K562 (cell line): ENCODE measurements at regions not wholly inside any gene's neighbourhood (a gene's known extent, or its start where the extent isn't known, plus 50 kb on each side); places are given as distances from the start of the nearest gene placed in this dataset.
A peak's percentile ranks its signal among the peaks of the same experiment; 100 is the strongest.

Source experiments
- ATAC-seq: fragments of 200-7000 bp; cut with Tn5 transposase; 3 replicates; pipeline ENCODE4 v1.9.1; 2020; ENCODE audit warnings: moderate library complexity
- BruUV-seq: library from RNA; stranded (reverse); fragments of 400-500 nt; replicated peaks from 2 replicates; lab custom pipeline; 2021; lab: Mats Ljungman, UMichigan
- CTCF ChIA-PET: fragments of 300-600 bp; formaldehyde crosslinking; extraction: SDS; loops from one replicate; lab custom pipeline; 2021; ENCODE audit warnings: low intra/inter-chr PET ratio; lab: Yijun Ruan, JAX
- POLR2A ChIA-PET: fragments of 300-600, 350-650 bp; sonication (Branson Sonifier 250); formaldehyde crosslinking; extraction: SDS; loops from one replicate; lab custom pipeline; 2021; ENCODE audit warnings: antibody characterized with exemption, inconsistent platforms; lab: Yijun Ruan, JAX
- DNase-seq, 4 experiments: peaks; one replicate each; pipeline versions ENCODE4 v3.0.0 to v3.0.0-alpha.2; 2011 to 2018; ENCODE audit warnings: low spot score in 3 of 4, mixed read lengths in 3 of 4; ENCODE audit errors: extremely low read depth in 1 of 4
- FAIRE-seq: peaks from 2 replicates; lab custom pipeline; 2011; peaks lifted over from hg19 to GRCh38; lab: Jason Lieb, UNC
- H2AFZ ChIP-seq: 2 replicates; pipeline ENCODE4 v1.6.0; 2011; ENCODE audit warnings: low read depth, low read length, control low read depth, inconsistent platforms
- H3K27ac ChIP-seq: fragments of 200-600 bp; 3 replicates; pipeline ENCODE4 v1.8.0; 2011; ENCODE audit warnings: low read depth, mild to moderate bottlenecking, control low read depth, inconsistent platforms, low read length, moderate library complexity, mixed read lengths; ENCODE audit errors: extremely low read depth
- H3K27me3 ChIP-seq, 2 experiments: fragments of 300-600 bp in 1 of 2; 2 replicates in 1 of 2; 3 replicates in 1 of 2; pipeline versions ENCODE4 v1.6.0 to v1.8.0; 2011; ENCODE audit warnings: inconsistent platforms in 2 of 2, low read length in 2 of 2, mild to moderate bottlenecking in 1 of 2, mixed read lengths in 1 of 2, moderate library complexity in 1 of 2; ENCODE audit not compliant: control insufficient read depth in 2 of 2, insufficient read depth in 2 of 2
- H3K36me3 ChIP-seq: fragments of 300-600 bp; 3 replicates; pipeline ENCODE4 v1.8.0; 2011; ENCODE audit warnings: mild to moderate bottlenecking, low read length, inconsistent platforms; ENCODE audit not compliant: control insufficient read depth, insufficient read depth
- H3K4me1 ChIP-seq, 2 experiments: fragments of 200-600 bp in 1 of 2; replicated peaks in 1 of 2; 2 replicates in 1 of 2; 3 replicates in 1 of 2; pipeline versions ENCODE4 v1.5.1 to v1.8.0; 2011; ENCODE audit warnings: inconsistent platforms in 2 of 2, low read length in 2 of 2, mild to moderate bottlenecking in 1 of 2, mixed read lengths in 1 of 2, moderate library complexity in 1 of 2; ENCODE audit not compliant: control insufficient read depth in 2 of 2, insufficient read depth in 2 of 2
- H3K4me2 ChIP-seq: 2 replicates; pipeline ENCODE4 v1.6.1; 2011; ENCODE audit warnings: low read length, control low read depth, inconsistent platforms, mixed read lengths; ENCODE audit not compliant: insufficient read depth
- H3K4me3 ChIP-seq: fragments of 200-600 bp; sonication (generic), shearing (Covaris generic); 2 replicates; pipeline ENCODE4 v1.5.1; 2016; ENCODE audit warnings: control low read depth, inconsistent platforms
- H3K79me2 ChIP-seq: fragments of 200-600 bp; 3 replicates; pipeline ENCODE4 v1.8.0; 2011; ENCODE audit warnings: low read length, inconsistent platforms; ENCODE audit not compliant: control insufficient read depth, insufficient read depth
- H3K9ac ChIP-seq, 2 experiments: 2 replicates each; pipeline versions ENCODE4 v1.6.0 to v1.6.1; 2011; ENCODE audit warnings: low read depth in 2 of 2, low read length in 2 of 2, control low read depth in 1 of 2, inconsistent platforms in 1 of 2, mild to moderate bottlenecking in 1 of 2, mixed read lengths in 1 of 2; ENCODE audit not compliant: insufficient read depth in 1 of 2
- H3K9me1 ChIP-seq: one replicate; pipeline ENCODE4 v1.6.0; 2011; ENCODE audit warnings: inconsistent platforms, mild to moderate bottlenecking, low read length, moderate library complexity; ENCODE audit not compliant: control insufficient read depth, insufficient read depth
- H3K9me3 ChIP-seq: replicated peaks from 2 replicates; pipeline ENCODE4 v1.5.1; 2011; ENCODE audit warnings: low read depth, low read length, inconsistent platforms; ENCODE audit not compliant: control insufficient read depth, insufficient read depth
- H4K20me1 ChIP-seq: replicated peaks from 2 replicates; pipeline ENCODE4 v1.6.1; 2011; ENCODE audit warnings: low read length, inconsistent platforms, mixed read lengths; ENCODE audit not compliant: control insufficient read depth, insufficient read depth
- C11orf30 ChIP-seq: fragments of 450-650 bp; IDR thresholded peaks from 2 replicates; pipeline ENCODE4 v1.6.1; 2016; ENCODE audit warnings: low read depth, mild to moderate bottlenecking
- CBX5 ChIP-seq: IDR thresholded peaks from 2 replicates; pipeline ENCODE4 v1.6.1; 2014; ENCODE audit warnings: low read depth, borderline replicate concordance
- FOXA3 ChIP-seq, 2 experiments: fragments of 450-650 bp in 1 of 2; sonication (generic) in 1 of 2; formaldehyde crosslinking; IDR thresholded peaks in 1 of 2; conservative IDR thresholded peaks in 1 of 2; 2 replicates each; pipeline versions ENCODE4 v1.4.0 to v1.8.0; 2020 to 2022; ENCODE audit warnings: mild to moderate bottlenecking in 2 of 2, missing genetic modification reagents in 1 of 2
- KAT8 ChIP-seq: fragments of 450-650 bp; IDR thresholded peaks from 2 replicates; pipeline ENCODE4 v1.6.1; 2016; ENCODE audit warnings: low read depth, mild to moderate bottlenecking
- MCM5 ChIP-seq: fragments of 450-650 bp; IDR thresholded peaks from 2 replicates; pipeline ENCODE4 v1.6.1; 2016; ENCODE audit warnings: low read depth
- POLR2AphosphoS5 ChIP-seq: IDR thresholded peaks from 2 replicates; pipeline ENCODE4 v1.6.1; 2011; ENCODE audit warnings: mild to moderate bottlenecking, low read depth, low read length, moderate library complexity; ENCODE audit not compliant: control insufficient read depth, insufficient read depth
- ZNF165 ChIP-seq: fragments of 250-450 bp; sonication (Bioruptor Pico); IDR thresholded peaks from 2 replicates; pipeline ENCODE4 v1.4.0; 2020; ENCODE audit warnings: borderline replicate concordance
- ZNF511 ChIP-seq: sonication (generic); formaldehyde crosslinking; IDR thresholded peaks from 2 replicates; pipeline ENCODE4 v1.8.0; 2022; ENCODE audit warnings: mild to moderate bottlenecking, missing genetic modification reagents
- WGBS: fragments of 100-300 bp; shearing (Covaris generic); methylation state at CpG from one replicate; pipeline ENCODE4 v1.1.6; 2016; ENCODE audit warnings: low coverage, mixed read lengths; ENCODE audit not compliant: insufficient coverage; ENCODE audit errors: missing lambda C conversion rate; 5-methylcytosine and 5-hydroxymethylcytosine counted together
- in situ Hi-C: fragments of 300-500 bp; cut with MboI; formaldehyde crosslinking; loops from 4 replicates; pipeline ENCODE4 v1.15.0; 2018; ENCODE audit warnings: inconsistent platforms, mixed read lengths
- intact Hi-C: fragments of 100-400 bp; cut with micrococcal nuclease; formaldehyde crosslinking; loops from 2 replicates; pipeline ENCODE4 v1.14.2; 2022

GRCh38 chr2:200077210-200077650 lies 121.8 kb downstream of the MAIP1 start:
- H2AFZ ChIP-seq, result no peak overlapping the region
- in situ Hi-C loops (loop anchor here (5.0 kb wide), 1 partner anchor 40 kb away; no protein-coding TSS in a partner anchor), intact Hi-C loops (no loop called here)
- H3K4me3 ChIP-seq, result no peak overlapping the region
- DNase-seq (no peak), ATAC-seq (no peak), FAIRE-seq (peak; percentile 6)
- no peak overlapping the region for H3K27ac ChIP-seq
- no peaks in the 10 kb centered on the region for H3K36me3 ChIP-seq
- no peaks in the 10 kb centered on the region for H3K9me3 ChIP-seq
- H3K79me2 ChIP-seq, result no peaks in the 10 kb centered on the region
- no peaks in the 10 kb centered on the region for H3K9me1 ChIP-seq
- TF ChIP-seq C11orf30 (no peak), ZNF511 (CRISPR knock-in tag) (no peak), FOXA3 (CRISPR knock-in tag; conservative IDR thresholded peaks at IDR 0.05 in 1 of 2, IDR thresholded peaks at IDR 0.05 in 1 of 2) (peak in 1 of 2 experiments; percentile 45; a peak in 1 of 4 replicates), POLR2AphosphoS5 (no peak), KAT8 (no peak), ZNF165 (CRISPR knock-in tag) (no peak), MCM5 (no peak), CBX5 (no peak)
- no peak overlapping the region for H3K4me2 ChIP-seq
- BruUV-seq, result no TSS peak
- CTCF ChIA-PET, result no interaction called here
- no peak overlapping the region for H3K9ac ChIP-seq
- no peaks in the 10 kb centered on the region for H3K4me1 ChIP-seq
- 29% methylated on average over 5 of the region's 5 CpGs for WGBS
- no peaks in the 10 kb centered on the region for H4K20me1 ChIP-seq
- POLR2A ChIA-PET, result no interaction called here
- no peaks in the 10 kb centered on the region for H3K27me3 ChIP-seq
